Skeletal muscle tissue (tissue), 3 donors: ENCODE measurements at regions not wholly inside any gene's neighbourhood (a gene's known extent, or its start where the extent isn't known, plus 50 kb on each side); places are given as distances from the start of the nearest gene placed in this dataset.

Experiments used
- H3K27ac ChIP-seq: one replicate; pipeline ENCODE4 v1.7.0; 2013; ENCODE audit warnings: mild to moderate bottlenecking, low read depth, low read length, inconsistent platforms
- H3K27me3 ChIP-seq, 3 donors: one replicate each; pipeline ENCODE4 v1.7.0; 2013; ENCODE audit warnings: low read length in 3 of 3; ENCODE audit not compliant: control insufficient read depth in 3 of 3, insufficient read depth in 3 of 3
- H3K36me3 ChIP-seq, 3 donors: one replicate each; pipeline ENCODE4 v1.7.0; 2013; ENCODE audit warnings: low read length in 3 of 3; ENCODE audit not compliant: control insufficient read depth in 3 of 3, insufficient read depth in 3 of 3
- H3K4me1 ChIP-seq, 3 donors: one replicate each; pipeline ENCODE4 v1.7.0; 2013; ENCODE audit warnings: low read length in 3 of 3, mild to moderate bottlenecking in 3 of 3; ENCODE audit not compliant: control insufficient read depth in 3 of 3, insufficient read depth in 3 of 3
- H3K4me3 ChIP-seq, 3 donors: one replicate each; pipeline ENCODE4 v1.7.0; 2013; ENCODE audit warnings: low read length in 3 of 3
- H3K9ac ChIP-seq, 3 donors: one replicate each; pipeline ENCODE4 v1.7.0; 2013; ENCODE audit warnings: low read length in 3 of 3, mild to moderate bottlenecking in 3 of 3, moderate library complexity in 2 of 3, low read depth in 1 of 3
- H3K9me3 ChIP-seq, 3 donors: one replicate each; pipeline ENCODE4 v1.7.0; 2013; ENCODE audit warnings: low read length in 3 of 3; ENCODE audit not compliant: control insufficient read depth in 3 of 3
- donor health status: Osteomylitis.

GRCh38 chr2:11092701-11093335, 62.4 kb upstream of the SLC66A3 start:
- Histone ChIP-seq H3K4me1 (peaks cover 6 to 9% (median 7%) of the 10 kb centered on the region in 3 donors), H3K9ac (no peak overlapping the region), H3K27ac (no peak overlapping the region)

GRCh38 chr2:11093467-11093866, 61.8 kb upstream of the SLC66A3 start:
- Histone ChIP-seq H3K27ac (no peak overlapping the region), H3K27me3 (no peaks in the 10 kb centered on the region), H3K9ac (no peak overlapping the region), H3K4me1 (peaks cover 6 to 15% (median 10%) of the 10 kb centered on the region in 3 donors), H3K9me3 (no peaks in the 10 kb centered on the region), H3K4me3 (no peak overlapping the region), H3K36me3 (no peaks in the 10 kb centered on the region)

More at GRCh38 chr2:11092701-11093335, 62.4 kb upstream of the SLC66A3 start:
- Histone ChIP-seq H3K36me3 (no peaks in the 10 kb centered on the region), H3K4me3 (no peak overlapping the region), H3K9me3 (no peaks in the 10 kb centered on the region), H3K27me3 (no peaks in the 10 kb centered on the region)

GRCh38 chr2:11094021-11094810, 61.1 kb upstream of the SLC66A3 start:
- Histone ChIP-seq H3K36me3 (no peaks in the 10 kb centered on the region), H3K9me3 (no peaks in the 10 kb centered on the region), H3K4me3 (no peak overlapping the region), H3K9ac (no peak overlapping the region), H3K27me3 (no peaks in the 10 kb centered on the region), H3K4me1 (peaks cover 6 to 15% (median 10%) of the 10 kb centered on the region in 3 donors), H3K27ac (no peak overlapping the region)

- Histone ChIP-seq H3K9me3 (no peaks in the 10 kb centered on the region), H3K27ac (no peak overlapping the region), H3K27me3 (peaks cover 0 to 8% (median 0%) of the 10 kb centered on the region in 3 donors), H3K4me1 (peaks cover 6 to 15% (median 10%) of the 10 kb centered on the region in 3 donors), H3K36me3 (no peaks in the 10 kb centered on the region), H3K9ac (no peak overlapping the region), H3K4me3 (no peak overlapping the region)
Observed at GRCh38 chr2:11096591-11096990, 58.7 kb upstream of the SLC66A3 start.

GRCh38 chr2:11097038-11097720, 58.1 kb upstream of the SLC66A3 start:
- H3K4me3 ChIP-seq = no peak overlapping the region
- no peak overlapping the region for H3K9ac ChIP-seq
- no peak overlapping the region for H3K27ac ChIP-seq
- peaks cover 0 to 11% (median 0%) of the 10 kb centered on the region in 3 donors for H3K27me3 ChIP-seq
- H3K4me1 ChIP-seq = peaks cover 6 to 15% (median 10%) of the 10 kb centered on the region in 3 donors
- H3K9me3 ChIP-seq = no peaks in the 10 kb centered on the region
- H3K36me3 ChIP-seq = no peaks in the 10 kb centered on the region

GRCh38 chr2:11097854-11098387, 57.3 kb upstream of the SLC66A3 start:
- Histone ChIP-seq H3K27me3 (peaks cover 0 to 14% (median 0%) of the 10 kb centered on the region in 3 donors), H3K27ac (no peak overlapping the region), H3K4me1 (peaks cover 6 to 15% (median 10%) of the 10 kb centered on the region in 3 donors), H3K36me3 (no peaks in the 10 kb centered on the region), H3K9ac (no peak overlapping the region), H3K4me3 (no peak overlapping the region), H3K9me3 (no peaks in the 10 kb centered on the region)

GRCh38 chr2:11099122-11100065, 55.9 kb upstream of the SLC66A3 start:
- Histone ChIP-seq H3K4me1 (peaks cover 6 to 15% (median 10%) of the 10 kb centered on the region in 3 donors), H3K9ac (no peak overlapping the region)

GRCh38 chr2:11100130-11100529, 55.1 kb upstream of the SLC66A3 start:
- Histone ChIP-seq H3K9me3 (no peaks in the 10 kb centered on the region), H3K4me1 (peaks cover 6 to 15% (median 10%) of the 10 kb centered on the region in 3 donors), H3K4me3 (no peak overlapping the region), H3K27me3 (peaks cover 0 to 14% (median 4%) of the 10 kb centered on the region in 3 donors), H3K27ac (no peak overlapping the region), H3K36me3 (no peaks in the 10 kb centered on the region), H3K9ac (no peak overlapping the region)

More at GRCh38 chr2:11099122-11100065, 55.9 kb upstream of the SLC66A3 start:
- Histone ChIP-seq H3K9me3 (no peaks in the 10 kb centered on the region), H3K4me3 (no peak overlapping the region), H3K36me3 (no peaks in the 10 kb centered on the region), H3K27ac (no peak overlapping the region), H3K27me3 (peaks cover 0 to 14% (median 4%) of the 10 kb centered on the region in 3 donors)

GRCh38 chr2:11100976-11101375, 54.3 kb upstream of the SLC66A3 start:
- Histone ChIP-seq H3K4me1 (peaks cover 6 to 15% (median 10%) of the 10 kb centered on the region in 3 donors), H3K27me3 (peaks cover 0 to 14% (median 4%) of the 10 kb centered on the region in 3 donors), H3K4me3 (no peak overlapping the region), H3K36me3 (no peaks in the 10 kb centered on the region), H3K9ac (no peak overlapping the region), H3K9me3 (no peaks in the 10 kb centered on the region), H3K27ac (no peak overlapping the region)
